Activated CD8-positive, alpha-beta memory T cell treated with anti-CD3 and anti-CD28 coated beads, Interleukin-2, amount 50 U/mL, for 4 hours (primary cell): ENCODE measurements at regions not wholly inside any gene's neighbourhood (a gene's known extent, or its start where the extent isn't known, plus 50 kb on each side); places are given as distances from the start of the nearest gene placed in this dataset.

Experiments
- DNase-seq: peaks from one replicate; pipeline ENCODE4 v3.0.0-alpha.2; 2020

DNA sequence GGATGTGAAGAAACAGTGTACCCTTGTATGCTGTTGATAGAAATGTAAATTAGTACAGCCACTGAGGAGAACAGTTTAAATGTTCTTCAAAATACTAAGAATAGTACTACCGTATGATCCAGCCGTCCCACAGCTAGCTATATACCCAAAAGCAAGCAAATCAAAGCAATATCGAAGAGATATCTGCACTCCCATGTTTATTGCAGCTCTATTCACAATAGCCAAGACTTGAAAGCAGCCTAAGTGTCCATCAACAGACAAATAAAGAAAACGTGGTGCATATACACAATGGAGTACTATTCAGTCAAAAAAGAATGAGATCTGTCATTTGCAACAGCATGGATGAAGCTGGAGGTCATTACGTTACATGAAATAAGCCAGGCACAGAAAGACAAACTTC is 88.5 kb upstream of the SLC38A4 start:
- DNase-seq: no peak

DNA sequence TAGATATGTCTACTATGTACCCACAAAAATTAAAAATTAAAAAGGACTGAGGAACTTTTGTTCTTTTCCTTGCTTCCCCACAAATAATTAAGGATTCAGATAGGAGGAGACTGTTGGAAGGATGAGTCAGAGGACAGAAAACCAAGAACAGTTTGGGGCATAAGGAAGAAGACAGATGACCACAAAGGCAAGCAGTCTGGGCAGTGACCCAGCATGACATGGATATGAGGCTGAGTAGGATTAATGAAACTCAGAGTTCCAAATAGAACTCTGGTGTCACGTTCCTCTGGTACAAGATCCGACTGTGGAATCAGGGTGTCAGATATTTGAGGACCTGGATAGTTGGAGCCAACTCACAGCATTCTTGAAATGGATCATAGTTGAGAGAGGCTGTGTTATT is 89.3 kb upstream of the SLC38A4 start:
- no peak for DNase-seq

DNA sequence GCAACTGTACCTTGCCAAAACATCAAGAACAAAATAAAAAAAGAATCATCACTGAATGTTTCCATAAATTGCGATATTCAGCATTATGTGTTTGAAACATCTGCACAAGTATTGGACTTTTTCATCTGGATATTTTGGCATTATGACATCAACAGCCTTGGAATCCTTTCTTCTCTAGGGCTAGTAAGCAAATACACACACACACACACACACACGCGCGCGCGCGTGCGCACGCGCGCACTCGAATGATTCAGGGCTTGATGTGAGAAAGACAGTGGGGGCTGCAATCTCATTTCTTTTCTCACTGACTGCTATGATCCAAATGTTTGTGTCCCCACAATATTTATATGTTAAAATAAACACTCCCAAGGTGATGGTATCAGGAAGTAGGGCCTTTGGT is 90.0 kb upstream of the SLC38A4 start:
- no peak for DNase-seq

DNA sequence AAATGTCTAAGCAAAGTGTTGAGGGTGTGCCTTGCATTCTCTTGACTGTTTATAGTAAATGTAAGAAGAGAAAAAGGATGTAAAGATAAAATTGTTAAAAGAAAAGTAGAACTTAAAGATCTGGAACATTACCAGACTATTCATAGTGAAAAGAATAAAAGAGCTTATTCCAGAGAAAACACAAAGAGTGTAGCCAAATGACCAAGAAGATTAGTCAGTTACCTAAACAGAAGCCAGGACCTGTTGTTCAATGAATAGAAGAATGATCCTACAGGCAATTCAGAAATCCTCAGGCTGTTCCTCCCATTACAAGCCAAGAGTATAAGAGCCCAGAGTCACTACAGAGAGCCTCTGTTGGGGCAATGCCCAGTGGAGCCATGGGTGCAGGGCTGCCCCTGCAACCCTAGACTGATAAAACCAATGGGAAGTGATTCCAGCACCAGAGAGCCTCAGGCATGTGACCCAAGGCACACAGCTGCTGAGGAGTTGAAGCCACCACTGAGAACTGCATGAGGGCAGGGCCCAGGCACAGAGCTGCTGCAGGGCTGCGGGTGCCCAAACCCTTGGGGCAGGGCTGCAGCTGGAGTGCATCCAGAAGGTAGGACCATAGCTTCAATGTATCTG is 91.1 kb upstream of the SLC38A4 start:
- DNase-seq: no peak

DNA sequence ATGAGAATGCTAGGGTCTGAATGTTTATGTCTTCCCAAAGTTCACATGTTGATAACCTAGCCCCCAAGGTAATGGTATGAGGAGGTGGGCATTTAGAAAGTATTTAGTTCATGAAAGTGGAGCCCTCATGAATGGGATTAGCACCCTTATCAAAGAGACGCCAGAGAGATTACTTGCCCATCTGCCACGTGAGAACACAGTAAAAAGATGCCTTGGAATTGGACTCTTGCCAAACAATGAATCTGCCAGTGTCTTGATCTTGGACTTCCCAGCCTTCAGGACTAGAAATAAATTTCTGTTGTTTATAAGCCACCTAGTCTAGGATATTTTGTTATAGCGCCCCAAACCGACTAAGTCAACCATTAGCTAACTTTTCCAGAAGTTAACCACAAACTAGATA is 92.0 kb upstream of the SLC38A4 start:
- no peak for DNase-seq

DNA sequence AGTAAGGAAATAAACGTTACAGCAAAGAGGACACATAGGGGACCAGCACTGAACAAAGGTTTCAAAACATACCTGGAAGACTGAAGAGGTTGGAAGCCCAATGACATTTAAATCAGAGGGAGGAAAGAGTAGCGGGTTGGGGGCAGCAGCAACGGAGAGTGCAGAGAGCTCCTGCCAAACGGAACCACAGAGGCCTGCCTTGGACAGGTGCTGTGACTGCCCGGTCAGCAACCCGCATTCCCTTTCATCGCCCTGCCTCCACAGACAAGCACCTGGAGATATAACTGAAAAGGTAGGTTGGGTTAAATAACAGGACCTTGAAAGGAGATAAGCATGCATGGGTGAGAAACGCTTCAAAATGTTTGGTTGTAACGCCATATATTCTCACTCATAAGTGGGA is 92.8 kb upstream of the SLC38A4 start:
- DNase-seq: no peak

DNA sequence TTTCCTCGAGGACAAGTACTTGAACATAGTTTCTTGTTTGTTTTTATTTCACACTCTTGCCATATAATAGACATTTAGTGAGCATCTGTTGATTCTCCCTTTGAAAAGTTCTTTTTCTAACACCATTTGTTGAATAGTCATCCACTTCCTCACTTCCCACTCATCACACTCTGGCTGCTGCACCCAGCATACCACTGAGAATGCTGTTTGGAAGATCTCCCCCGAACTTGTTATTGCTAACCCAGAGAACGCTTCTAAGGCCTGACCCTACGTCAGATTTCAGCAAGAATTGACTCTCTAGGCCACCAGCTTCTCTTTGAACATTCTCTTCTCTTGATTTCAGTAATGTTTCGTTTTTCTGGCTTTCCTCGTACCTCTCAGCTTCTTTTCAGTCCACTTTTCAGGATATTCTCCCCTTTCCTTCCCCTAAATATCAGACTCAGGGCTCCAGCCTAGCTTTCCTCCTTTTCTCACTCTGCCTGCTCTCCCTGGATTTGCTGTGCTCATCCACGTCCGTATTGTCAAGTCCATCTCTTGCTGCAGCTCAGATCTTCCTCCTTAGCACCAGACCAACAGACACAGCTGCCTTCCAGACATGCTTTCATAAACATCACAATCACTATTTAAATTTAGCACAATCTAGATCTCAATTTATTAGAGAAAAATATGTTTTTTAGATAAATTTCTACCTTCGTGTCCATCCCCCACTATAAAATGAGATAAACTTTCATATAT is 94.0 kb upstream of the SLC38A4 start:
- no peak for DNase-seq

DNA sequence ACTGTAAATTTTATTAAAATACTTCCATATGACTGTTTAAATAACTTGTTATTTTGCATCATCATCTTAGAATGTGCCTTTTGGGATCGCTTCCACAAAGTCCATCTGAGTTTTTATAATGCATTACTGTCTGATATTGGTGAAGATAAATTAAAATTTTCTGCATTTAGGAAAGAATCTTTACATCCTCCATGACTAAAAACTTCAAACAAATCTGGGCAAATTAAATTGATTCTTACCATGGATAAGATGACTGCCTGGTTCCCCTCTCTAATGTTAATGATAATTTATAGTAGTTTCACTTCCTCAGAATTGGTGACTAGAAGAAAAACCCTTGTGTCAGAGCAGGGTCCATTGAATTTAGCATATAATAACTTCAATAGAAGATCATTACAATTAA is 94.7 kb upstream of the SLC38A4 start:
- no peak for DNase-seq

DNA sequence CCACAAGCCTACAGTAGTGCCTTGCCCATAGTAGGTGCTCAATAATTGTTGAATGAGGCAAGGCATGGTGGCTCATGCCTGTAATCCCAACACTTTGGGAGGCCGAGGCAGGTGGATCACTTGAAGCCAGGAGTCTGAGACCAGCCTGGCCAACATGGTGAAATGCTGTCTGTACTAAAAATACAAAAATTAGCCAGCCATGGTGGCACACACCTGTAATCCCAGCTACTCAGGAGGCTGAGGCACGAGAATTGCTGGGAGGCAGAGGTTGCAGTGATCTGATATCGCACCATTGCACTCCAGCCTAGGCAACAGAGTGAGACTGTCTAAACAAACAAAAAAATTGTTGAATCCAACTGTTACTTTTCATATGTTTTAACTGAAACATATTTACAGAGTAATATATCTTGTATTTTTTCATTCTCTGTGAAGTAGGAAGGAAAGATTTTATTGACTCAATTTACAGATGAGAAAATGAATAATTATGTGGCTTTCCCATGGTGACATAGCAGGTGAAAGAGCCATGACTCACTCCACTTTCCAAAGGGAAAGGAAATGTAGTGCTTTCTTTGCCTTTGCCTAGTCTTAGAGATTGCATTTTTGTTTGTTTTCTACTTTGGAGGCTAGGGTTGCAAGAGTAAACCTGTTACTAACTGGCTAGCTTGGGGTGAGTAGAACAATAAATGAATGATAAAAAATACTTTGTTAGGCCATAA is 95.4 kb upstream of the SLC38A4 start:
- no peak for DNase-seq

DNA sequence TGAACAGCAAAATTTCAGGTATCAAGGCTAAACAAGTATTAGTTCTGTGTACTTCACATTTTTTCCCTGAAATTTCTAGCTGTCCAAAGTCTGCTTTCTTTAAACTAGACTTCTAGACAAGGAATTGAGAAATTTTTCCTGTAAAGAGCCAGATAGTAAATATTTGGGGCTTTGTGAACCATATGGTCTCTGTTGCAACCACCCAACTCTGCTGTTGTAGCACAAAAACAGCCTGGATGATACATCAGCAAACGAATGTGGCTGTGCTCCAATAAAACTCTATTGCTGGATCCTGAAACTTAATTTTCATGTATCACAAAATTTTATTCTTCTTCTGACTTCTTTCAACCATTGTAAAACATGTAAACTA is 96.0 kb upstream of the SLC38A4 start:
- no peak for DNase-seq

DNA sequence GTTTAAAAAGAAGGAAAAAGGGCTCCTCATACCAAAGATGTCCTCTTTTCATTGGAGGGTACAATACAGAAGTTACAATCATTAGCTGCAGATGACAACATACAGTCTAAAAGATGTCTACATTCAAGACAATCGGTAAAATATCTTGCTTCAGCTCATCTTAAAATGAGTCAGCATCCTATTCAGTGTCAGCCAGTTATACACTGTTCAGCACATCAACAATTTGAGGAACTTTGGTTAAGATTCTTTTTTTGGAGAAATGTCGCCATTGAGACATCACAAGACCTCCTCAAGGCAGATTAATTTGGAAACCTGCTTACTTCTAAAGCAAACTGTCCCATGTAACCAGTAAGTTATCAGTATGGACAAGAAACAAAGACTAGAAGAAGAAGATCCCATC is 100.7 kb upstream of the SLC38A4 start:
- DNase-seq: no peak

DNA sequence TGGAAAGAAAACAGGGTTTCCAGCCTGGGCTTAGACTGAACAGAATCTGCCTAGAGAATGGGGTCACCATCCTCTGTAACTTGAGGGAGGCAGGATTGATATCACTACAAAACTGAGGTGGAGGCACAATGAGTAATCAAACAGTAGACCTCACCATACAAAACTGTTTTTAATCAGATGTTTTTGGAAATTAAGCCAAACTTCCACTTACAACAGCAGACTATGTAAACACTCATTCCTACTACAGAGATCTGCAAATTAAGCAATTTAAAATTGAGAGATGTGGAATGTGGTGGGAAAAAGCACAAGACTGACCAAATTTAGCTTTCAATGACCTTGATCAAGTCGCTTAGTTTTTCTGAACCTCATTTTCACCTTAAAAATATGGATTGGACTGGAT is 104.3 kb upstream of the SLC38A4 start:
- DNase-seq: no peak

DNA sequence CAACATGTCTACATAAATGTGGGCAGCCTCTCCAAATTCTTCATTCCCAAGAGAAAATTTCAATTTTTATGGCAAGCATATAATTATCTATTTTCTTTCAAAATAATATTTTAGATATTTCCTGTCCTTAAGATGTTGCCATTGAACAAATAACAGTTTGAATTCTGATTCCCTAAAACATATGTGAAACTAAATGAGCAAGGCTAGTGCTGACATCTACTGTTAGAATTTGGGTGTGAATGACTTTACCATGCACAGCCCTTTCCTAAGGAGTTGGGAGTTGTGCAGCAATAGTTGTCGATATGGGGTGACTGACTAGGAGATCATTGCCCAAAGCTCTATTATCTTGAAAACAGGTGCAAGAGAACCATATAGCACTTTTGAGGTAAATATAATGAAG is 108.2 kb upstream of the SLC38A4 start:
- no peak for DNase-seq

DNA sequence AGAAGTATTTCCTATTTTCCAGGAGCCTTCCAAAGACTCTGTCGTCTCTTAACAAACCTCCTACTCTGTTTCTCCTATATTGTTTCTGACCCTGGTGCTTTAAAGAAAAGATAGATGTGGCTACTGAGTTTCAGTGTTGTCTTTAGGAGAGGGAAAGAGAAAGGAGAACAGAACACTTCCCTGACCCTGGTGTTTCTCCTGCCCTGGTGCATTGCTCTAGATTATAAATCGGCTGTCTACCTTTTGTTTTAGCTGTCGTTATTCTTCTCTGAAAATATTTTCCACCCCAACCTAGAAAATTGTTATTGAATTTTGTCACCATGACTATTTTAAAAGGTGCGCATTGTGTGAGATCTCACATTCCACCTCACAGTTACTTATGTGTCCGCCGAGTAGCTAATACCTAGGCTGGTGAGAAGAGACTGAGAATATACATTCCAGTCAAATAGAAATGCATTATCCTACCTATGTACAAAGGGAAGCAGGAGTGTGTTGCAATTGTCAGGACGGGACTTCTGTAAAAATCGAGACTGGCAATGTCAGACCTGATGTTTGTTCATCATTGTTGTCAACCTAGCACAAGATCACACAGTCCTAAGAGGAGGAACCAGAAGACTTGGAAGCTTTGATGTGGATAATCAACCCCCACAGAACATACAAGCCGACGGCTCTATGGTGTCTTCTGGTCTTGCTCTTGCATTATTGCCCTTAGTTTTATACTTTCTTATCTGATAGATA is 108.7 kb upstream of the SLC38A4 start:
- DNase-seq: no peak

DNA sequence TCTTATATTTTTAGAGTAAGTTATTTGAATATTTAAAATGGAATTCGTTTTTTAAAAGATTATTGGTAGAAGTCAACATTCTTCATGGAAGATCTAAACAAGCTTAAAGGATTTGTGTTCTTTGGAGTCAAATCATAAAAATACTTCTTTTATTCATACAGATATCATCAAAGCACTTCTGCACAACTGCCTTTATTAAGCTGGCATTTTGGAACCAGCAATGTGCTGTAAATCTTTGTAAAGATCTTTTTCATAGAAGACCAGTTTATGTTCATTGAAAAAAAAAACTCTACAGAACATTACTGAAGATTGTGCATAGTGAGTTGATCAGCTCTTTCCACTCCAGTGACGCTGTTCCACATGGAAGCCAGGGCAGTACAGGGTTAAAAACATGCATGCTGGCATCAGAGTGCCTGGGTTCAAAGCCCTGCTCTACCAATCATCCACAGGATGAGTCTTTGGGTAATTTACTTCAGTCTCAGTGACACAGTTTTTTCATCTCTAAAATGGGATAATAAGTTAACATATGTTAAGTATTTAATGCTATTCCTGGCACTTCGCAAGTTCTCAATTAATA is 109.6 kb upstream of the SLC38A4 start:
- DNase-seq: no peak

DNA sequence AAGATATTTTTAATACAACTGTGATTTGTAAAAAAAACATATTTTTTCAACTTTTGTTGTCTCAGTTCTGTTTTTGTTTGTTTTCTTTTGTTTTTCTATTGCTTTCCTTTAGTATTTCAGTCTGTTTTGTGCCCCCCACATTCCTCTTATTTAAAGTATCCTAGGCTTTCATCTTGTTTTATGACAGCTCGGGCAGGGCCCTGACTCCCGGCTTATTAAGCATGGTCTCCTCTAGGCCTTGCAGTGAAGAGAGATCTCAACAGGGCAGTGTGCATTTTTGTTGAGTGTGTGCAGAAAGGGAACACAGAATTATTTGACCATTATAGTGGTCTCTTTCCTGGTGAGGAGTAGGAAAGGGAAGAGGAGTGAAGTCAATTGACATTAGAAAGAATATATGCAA is 110.2 kb upstream of the SLC38A4 start:
- DNase-seq: no peak

DNA sequence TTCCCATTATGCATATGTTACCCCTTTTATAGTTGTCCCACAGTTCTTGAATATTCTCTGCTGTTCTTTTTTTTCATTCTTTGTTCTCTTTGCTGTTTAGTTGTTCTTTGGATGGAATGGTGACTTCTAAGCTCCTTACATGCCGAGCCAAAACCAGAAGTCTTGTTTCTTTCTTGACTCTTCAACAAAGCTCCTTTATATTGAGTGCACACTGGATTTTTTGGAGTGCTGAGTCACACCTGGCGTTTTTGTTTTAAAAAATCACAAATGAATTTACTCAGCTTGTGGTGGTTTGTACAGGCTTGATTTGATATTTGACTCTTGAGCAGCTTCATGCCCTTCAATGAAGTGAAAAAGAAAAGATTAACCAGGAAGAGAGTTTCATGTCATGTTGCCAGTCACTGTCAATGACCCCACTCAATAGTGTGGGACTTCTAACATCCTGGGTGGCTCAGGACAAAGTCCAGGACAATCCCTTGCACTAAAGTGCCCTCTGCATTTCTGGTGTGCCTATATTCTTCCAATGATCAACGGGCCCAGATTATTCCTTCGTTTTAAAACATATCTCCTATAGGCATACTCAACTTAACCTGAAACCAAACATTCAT is 112.4 kb upstream of the SLC38A4 start:
- DNase-seq: no peak

DNA sequence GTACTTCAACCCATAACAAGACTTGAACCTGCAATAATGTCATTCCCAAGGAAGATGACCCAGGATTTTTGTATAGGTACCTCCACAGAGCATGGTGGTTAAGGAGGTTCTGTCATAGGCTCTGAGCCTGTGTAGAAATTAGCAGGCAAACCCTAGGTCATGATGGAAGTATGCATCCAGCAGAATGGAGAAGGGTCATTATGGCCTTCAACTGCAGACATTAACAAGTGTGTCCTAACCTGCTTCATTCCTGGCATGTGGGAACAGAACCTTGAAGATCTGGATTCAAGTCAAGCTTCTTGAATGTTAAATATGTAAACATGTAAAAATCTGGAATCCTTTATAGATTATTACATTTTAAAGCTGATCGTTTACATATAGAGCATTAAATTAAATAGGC is 116.2 kb upstream of the SLC38A4 start:
- no peak for DNase-seq

DNA sequence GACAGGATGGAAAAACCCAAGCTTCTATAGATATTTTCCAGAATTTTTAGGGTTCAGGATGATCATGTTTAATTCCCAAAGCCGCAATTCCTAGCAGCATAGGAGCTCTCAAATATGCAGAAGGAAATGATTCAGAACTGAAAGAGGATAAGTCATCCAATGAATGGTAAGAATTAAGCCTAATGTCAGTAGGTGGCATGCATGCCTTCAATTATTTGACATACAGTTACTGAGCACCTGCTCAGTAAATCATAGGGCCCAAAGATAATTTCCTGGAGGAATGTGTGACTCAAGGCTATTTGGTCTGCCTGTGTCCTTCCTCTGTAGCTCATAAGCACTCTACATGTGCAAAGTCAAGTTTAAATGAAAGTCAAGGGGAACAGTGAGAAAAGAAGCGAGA is 116.8 kb upstream of the SLC38A4 start:
- no peak for DNase-seq

DNA sequence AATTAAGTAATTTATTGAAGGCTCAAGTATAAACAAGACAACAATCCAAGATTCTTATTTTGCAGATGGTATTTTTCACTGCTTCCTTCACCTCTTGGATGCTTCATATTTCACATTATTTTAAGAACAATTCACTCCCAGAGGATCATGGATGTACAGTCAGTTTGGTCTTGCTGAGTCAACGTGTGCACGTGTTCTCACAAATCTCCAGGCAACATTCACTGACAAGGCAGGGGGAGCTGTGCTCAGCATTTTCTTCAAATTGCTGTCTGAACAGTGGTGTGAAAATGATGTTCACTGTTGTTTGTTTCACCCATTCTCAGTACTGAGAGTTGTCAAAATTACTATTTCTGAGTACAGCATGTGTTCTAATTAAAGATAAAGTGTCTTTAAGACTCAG is 118.3 kb upstream of the SLC38A4 start:
- no peak for DNase-seq

DNA sequence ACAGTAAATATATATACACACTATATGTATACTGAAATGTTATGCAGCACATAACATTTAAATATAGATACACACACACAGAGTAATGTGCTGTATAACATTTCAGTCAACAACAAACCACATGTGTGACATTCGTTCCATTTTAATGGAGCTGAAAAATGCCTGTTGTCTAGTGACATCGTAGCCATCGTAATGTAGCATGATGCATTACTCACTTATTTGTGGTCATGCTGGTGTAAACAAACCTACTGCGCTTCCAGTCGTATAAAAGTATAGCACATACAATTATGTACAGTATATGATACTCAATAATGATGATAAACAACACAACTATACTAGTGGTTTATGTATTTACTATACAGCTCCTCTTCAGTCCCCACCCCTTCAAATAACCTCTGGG is 119.0 kb upstream of the SLC38A4 start:
- DNase-seq: no peak

DNA sequence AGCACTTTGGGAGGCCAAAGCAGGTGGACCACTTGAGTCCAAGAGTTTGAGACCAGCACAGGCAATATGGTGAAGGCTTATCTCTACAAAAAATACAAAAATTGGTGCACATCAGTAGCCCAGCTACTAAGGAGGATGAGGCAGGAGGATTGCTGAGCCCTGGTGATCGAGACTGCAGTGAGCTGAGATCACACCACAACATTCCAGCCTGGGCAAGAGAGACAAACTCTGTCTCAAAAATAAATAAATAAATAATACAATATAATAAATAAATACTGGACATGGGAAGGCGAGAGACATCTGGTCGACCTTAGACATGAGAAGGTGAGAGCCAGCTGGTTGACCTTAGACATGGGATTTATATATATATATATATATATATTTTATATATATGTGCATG is 119.8 kb upstream of the SLC38A4 start:
- DNase-seq: no peak

DNA sequence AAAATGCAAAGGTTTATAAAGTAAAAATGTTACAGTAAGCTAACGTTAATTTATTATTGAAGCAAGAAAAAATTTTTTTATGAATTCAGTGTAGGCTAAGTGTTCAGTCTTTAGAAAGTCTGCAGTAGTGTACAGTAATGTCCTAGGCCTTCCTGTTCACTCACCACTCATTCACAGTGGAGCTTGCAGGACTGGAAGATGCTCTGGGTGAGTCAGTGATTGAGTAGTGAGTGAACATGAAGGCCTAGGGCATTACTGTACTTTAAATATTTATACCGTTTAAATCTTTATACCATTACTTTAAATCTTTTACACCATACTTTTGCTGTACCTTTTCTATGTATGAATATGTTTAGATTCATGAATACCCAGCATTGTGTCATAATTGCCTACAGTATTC is 120.3 kb upstream of the SLC38A4 start:
- DNase-seq: no peak
